GM12875 (cell line): ENCODE measurements at regions not wholly inside any gene's neighbourhood (a gene's known extent, or its start where the extent isn't known, plus 50 kb on each side); places are given as distances from the start of the nearest gene placed in this dataset.

Experiments used
- H3K4me3 ChIP-seq: one replicate; pipeline ENCODE4 v1.5.1; 2011; ENCODE audit warnings: low read depth, low read length, control low read depth
- TF ChIP-seq, protein P1 (sequence below): IDR thresholded peaks from 2 replicates; pipeline ENCODE4 v1.5.1; 2011; ENCODE audit warnings: low read depth, mild to moderate bottlenecking, control low read depth, inconsistent platforms, low read length, moderate library complexity, borderline replicate concordance; ENCODE audit not compliant: insufficient read depth

DNA sequence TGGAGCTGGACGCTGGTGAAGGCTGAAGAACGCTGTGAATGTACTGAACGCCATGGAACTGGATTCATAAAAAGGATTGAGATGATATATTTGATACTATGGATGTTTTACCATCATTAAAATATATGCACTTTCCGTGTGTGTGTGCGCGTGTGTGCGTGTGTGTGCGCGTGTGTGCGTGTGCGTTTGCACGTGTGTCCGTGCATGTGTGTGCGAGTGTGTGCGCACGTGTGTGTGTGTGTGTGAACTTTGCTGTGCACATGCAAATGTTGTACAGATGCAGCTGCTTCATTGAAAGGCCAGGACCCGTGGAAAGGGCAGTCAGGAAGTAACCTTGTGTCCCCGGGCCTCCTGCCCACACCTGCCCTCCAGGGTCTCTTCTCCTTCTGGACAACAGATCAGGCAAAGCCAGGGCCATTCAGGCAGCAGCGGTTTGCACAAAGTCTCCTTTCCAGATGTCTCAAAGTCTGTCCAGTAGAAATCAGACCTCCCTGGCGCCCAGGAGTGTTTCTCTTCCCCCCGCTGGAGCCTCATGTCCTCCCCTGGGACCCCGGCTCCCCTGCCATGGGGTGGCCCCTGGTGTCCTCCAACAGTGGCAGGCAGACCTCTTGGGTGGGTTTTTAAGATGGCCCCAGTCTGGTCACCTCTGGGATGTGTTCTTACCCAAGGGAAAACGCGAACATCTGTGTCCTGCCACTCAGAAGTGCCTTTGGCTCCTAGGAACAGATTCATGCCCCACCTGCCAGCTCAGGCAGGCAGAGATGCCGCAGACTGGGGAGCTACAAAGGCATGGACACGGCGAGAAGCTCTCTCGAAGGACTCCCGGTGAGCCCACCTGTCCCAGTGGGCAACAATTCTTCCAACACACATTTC lies 86.1 kb upstream of the GPC1 start:
- H3K4me3 ChIP-seq, result no peak overlapping the region
- TF ChIP-seq, protein P1, sequence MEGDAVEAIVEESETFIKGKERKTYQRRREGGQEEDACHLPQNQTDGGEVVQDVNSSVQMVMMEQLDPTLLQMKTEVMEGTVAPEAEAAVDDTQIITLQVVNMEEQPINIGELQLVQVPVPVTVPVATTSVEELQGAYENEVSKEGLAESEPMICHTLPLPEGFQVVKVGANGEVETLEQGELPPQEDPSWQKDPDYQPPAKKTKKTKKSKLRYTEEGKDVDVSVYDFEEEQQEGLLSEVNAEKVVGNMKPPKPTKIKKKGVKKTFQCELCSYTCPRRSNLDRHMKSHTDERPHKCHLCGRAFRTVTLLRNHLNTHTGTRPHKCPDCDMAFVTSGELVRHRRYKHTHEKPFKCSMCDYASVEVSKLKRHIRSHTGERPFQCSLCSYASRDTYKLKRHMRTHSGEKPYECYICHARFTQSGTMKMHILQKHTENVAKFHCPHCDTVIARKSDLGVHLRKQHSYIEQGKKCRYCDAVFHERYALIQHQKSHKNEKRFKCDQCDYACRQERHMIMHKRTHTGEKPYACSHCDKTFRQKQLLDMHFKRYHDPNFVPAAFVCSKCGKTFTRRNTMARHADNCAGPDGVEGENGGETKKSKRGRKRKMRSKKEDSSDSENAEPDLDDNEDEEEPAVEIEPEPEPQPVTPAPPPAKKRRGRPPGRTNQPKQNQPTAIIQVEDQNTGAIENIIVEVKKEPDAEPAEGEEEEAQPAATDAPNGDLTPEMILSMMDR, result no peak

DNA sequence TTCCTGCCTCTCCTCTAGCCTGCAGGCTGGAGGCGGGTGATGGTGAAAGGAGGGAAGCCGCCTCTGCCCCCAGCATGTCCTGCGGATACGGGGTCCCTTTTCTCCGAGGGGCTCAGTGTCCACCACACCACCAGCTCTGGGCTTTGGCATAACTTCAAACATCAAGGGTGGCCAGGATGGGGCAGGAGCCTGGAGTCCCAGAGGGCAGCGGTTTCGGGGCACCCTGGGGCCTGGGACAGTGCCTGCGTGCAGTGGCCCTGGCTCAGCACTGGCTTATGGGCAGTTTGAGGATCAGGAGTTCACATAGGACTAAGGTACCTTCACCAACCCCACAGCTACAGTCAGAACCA lies 85.5 kb upstream of the GPC1 start:
- H3K4me3 ChIP-seq, result no peak overlapping the region
- TF ChIP-seq, protein P1, result no peak

DNA sequence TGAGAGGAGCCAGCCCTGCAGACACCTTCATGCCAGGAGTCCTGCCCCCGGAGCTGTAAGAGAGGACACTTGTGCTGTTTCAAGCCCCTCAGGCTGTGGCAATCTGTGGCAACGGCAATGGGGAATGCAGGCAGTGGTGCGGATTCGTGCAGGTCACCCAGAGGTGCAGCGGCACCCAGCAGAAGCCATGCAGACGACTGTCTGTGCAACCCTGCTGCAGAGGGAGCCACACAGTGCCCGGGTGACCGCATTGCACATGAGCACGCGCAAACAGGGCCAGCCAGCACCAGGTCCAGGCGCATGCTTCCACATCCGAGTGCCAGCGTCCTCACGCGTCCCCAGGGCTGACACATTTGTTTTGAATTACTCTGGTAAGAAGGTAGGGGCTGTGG lies 84.8 kb upstream of the GPC1 start:
- TF ChIP-seq, protein P1, result no peak
- no peak overlapping the region for H3K4me3 ChIP-seq

DNA sequence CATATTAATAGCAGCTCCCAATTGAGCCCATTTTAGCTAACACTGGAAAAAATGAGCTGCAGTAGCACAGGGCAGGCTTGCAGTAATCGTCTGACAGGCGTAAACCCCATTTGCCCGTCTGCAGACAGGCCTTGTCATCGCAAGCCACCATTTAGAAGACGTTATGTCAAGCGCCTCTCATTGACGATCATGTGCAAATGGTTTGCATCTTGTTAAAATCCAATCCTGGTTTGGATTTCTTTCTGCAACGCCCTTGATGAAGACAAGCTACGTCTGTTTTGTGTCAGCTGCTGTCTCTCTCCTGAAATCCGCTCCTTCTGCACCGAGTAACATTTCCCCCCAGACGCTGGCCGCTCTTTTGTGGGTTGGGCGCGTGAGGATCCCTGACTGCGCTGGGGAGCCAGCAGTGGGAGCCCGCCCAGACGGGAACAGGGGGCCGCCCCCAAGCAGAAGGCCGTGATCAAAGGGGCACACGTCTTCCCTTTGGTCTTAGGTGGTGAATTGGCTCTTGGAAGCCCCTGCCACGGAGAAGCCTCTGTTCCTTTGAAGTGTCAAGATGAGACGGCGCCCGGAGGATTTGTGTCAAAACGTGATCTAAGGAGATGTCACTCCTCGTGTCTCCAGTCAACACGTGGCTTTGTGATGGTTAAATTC lies 84.2 kb upstream of the GPC1 start:
- TF ChIP-seq, protein P1, result no peak
- H3K4me3 ChIP-seq, result no peak overlapping the region

DNA sequence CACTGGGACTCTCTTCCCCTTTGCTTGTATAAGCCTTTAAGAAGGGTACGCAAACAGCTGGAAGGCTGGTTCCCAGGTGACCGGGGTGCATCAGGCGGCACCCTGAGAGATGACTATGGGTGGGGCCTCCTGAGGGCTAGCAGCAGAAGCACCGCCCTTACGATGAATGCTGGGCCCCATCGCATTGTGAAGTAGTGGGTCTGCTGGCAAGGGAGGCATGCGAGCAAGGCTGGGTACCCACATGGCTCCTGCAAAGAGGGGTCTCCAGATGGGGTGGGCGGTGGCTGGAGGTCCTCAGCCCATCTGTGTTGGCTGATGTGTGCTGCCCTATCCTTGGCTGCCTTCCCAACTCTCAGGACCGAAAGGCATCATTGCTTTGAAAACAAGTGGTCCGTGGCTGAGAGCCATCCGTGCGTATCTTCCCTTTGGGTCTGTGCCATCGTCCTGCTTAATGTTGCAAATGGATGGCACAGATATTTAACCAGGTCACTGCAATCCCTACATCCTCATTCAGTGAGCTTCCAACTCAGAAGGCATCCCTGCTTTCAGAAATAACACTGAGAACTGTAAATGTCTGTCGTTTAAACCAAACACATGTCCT lies 83.5 kb upstream of the GPC1 start:
- H3K4me3 ChIP-seq, result no peak overlapping the region

DNA sequence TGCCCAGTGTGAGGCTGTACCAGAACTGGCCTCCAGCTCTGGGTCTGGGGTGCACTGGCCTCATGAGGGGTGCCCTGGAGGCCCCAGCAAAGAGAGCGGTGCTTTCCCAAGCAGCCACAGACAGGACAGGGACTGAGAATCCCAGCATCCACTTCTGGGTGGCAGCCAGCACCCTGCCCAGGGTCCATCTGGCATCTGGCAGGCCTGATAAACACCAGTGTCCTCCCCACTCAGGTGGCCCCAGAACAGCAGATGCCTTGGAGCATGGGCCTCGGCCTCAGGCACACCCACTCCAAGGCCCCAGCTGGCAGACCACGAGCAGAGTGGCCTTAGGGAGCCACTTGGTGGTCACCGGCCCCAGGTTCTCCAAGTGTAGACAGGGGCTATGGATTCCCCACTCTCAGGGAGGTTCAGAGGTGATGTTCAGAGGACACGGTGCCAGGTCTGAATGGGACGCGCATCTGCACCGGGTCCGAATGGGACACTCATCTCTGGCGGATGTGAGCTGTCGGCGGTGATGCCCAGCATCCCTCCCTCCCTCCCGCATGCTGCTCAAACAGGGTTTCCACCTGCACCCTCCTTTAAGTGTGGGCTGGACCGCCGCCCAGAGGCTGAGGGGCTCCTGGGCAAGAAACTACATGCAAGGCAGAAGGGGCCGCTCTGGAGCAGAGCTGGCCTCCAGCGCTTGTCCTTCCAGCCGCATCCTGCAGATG lies 82.2 kb upstream of the GPC1 start:
- TF ChIP-seq, protein P1, result no peak
- H3K4me3 ChIP-seq, result no peak overlapping the region

More for the DNA sequence above, 83.5 kb upstream of the GPC1 start:
- TF ChIP-seq, protein P1, result no peak
